Right ventricle myocardium superior (tissue), 1 donor: ENCODE measurements at regions not wholly inside any gene's neighbourhood (a gene's known extent, or its start where the extent isn't known, plus 50 kb on each side); places are given as distances from the start of the nearest gene placed in this dataset.

Experiments
- ATAC-seq: fragments of 200-7000 bp; cut with Tn5 transposase; one replicate; pipeline ENCODE4 v1.9.1; 2020; ENCODE audit warnings: mild to moderate bottlenecking; ENCODE audit not compliant: poor library complexity
- DNase-seq: peaks from one replicate; pipeline ENCODE4 v3.0.0-alpha.2; 2020
- intact Hi-C: fragments of 100-400 bp; cut with DNase I; formaldehyde crosslinking; loops from one replicate; pipeline ENCODE4 v1.11.2; 2022
- donor health status: DM: no; HTN: yes; CAD: no; lungs with severe emphysema.

DNA sequence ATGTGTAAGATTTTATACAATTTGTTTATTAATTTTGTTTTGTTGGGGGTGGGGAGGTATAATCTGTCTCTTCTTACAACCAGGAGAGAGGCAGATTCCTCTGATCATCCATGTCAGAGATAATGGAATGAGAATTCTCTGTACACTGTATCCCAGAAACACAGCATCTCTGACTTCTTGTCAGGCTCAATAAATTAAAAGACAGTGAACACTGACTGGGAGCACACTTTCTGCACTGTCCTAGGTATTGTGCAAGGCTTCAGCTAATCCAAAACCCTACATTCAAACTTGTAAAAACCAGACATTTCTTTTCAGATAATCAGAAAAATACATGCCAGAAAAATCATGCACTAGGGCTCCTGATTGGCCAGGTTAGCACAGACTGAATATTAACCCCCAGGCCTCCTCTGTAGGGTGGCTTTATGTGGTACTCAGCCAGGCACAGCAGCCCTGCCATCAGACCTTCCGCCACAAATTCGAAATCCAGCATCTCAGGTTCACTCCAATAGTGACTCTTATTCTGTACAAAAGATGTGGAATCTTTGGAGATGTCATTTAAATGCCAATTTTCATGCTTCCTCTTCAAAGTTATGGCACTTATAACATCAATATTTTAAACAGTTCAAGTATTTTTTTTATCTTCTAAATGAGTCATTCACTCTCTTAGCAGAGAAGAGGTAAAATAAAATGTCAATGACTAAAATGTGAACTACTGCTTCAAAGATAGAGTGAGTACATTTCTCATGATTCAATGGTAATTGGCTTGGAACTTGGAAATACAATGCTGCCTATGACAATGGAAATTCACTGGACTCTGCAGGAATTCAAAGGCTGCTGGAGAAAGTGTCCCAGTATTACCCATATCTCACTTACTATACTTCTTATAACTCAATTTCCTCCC lies 211.5 kb downstream of the KLF12 start:
- intact Hi-C loops = no loop called here
- DNase-seq (no peak), ATAC-seq (no peak)

DNA sequence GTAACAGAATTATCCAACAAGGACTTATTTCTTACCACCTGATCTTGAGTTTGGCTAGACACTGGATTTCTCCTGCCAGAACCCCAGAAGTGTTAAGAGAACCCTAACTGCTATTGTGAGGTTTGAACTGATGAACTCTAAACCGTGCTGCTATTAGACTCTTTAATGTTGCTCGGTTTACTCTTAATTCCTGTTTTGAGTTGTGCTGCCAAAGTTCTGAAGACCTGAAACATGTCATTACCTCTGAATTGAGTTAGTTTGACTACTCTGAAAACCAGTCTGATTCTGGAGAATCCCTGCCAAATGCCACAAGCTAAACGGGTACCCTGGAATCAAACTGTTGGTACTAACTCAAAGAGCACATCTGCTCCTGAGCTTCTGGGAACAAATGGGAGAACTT lies 215.5 kb downstream of the KLF12 start:
- no peak for ATAC-seq
- intact Hi-C loops = no loop called here
- DNase-seq = no peak

DNA sequence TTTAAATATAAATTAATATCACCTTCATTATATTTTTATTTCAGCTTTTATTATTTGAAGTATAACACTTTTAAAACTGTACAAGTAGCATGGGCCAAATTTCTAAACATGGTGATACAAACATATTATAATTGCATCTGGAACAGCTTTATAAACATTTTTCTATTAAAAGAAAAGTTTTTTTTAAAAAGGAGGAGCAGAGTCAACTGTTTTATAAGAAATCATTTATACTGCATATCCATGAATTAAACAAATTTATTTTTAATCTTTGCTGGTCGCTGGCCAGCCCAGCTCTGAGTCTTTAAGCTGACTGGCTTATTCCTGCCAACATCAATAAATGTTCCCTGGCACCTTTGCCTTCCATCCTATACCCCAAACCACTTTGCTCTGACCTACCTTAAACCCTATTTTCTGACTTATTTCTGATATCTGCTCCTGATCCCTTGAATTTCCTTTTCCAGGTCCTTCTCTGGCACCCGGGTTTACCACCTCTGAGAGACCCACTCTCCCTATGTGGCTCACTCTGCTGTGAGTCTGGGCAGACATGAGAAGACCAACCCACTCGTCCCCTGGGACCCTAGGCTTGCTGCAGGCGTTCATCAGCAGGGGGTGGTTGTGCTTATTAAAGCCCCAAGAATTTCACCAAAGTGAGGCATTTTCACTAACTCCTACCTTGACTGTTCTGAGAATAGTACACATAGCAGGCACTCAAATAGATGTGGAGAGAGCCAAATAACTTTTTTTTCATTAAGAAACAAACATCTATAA lies 220.3 kb downstream of the KLF12 start:
- DNase-seq (no peak), ATAC-seq (no peak)
- intact Hi-C loops = no loop called here

DNA sequence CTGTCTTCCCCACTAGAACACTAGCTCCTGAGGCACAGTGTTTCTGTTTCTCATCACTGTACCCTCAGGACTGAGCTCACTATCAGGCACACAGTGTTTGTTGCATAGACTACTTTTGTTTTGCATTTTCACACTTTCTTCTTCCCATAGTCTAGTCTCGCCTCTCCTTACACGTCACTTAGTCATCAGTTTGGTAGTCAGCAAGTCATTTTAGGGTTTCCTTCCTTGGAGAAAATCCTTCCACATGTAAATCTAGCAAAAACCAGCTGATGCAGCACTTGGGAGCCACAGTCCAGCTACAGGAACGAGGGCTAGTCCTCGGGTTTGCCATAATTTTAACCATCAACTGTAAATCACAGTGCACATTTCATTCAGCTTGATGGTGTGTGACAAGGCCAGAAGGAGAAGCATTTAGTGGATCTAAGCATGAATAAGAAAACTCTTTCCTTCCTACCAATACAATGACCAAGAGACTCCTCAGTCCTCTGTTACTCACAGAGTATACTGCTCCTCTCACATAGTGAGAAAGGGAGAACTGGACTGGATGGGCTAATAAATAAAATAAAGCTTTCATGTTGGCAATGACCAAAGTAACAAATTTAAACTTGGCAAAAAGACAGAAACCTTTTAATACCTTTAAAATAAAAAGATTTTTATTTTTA lies 221.0 kb downstream of the KLF12 start:
- ATAC-seq (no peak), DNase-seq (no peak)
- intact Hi-C loops = no loop called here

DNA sequence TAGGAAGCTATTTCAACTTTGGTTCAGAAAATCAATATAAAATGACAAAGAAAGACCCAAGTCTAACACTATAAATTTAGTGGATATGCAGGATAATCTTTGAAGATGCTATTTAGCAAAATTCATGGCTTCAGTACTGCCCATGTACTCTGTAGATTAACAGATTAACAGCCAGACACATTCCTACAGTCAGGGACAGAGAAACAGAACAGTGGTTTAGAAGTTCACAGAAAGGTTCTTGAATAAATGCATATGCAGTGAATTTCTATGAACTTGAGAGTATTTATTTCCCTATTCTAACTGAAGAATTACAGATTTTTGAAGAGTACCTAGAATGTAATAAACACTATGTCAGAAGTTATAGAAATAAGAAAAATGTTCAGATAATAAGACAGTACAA lies 222.8 kb downstream of the KLF12 start:
- no peak for ATAC-seq
- no peak for DNase-seq
- intact Hi-C loops = no loop called here

DNA sequence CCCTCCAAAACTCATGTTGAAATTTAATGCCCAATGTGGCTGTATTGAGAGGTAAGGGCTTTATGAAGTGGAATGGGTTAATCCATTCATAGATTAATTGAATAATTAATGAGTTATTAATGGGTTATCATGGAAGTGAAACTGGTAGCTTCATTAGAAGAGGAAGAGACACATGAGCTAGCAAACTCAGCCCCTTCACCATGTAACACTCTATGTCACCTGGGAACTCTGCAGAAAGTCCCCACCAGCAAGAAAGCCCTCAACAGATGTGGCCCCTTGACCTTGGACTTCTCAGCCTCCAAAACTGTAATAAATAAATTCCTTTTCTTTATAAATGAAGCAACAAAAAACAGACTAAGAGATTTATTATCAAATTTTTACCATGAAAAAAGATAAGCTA lies 223.5 kb downstream of the KLF12 start:
- intact Hi-C loops = no loop called here
- DNase-seq (no peak), ATAC-seq (no peak)

DNA sequence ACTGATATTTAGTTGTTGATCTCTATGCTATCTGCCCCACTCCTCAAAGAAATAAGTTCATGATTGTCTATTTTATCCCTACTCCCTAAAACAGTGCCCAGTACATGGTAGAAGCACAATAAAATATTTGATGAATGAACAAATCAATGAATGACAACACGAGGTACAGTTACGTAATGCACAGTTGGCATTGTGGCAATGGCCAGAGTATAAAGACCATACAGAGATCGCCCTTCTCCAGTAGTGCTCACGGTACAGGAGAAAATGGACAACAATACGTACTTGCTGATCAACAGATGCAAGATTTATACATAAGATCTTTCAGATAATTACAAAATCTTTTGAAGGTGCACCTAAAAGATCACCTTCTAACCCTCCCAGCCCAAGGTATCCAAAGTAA lies 225.4 kb downstream of the KLF12 start:
- intact Hi-C loops = no loop called here
- ATAC-seq = no peak
- no peak for DNase-seq

DNA sequence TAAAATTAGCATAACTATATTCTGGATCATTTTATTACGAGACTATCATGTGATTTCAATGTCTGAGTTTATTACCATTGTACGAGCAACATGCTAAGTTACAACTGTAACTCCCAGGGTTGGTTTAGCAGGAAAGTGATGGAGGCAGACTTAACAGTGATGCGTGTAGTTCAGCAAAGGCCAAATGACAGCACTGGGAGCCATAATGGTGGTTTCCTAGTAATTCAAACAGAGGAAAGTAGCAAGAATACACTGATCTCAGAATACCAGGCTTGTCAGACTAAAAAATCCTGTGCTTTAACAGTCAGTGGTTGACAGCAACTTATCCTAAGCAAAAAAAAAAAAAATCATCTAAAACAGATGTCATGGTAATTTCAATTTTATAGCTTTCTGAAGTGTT lies 229.6 kb downstream of the KLF12 start:
- intact Hi-C loops = no loop called here
- DNase-seq (no peak), ATAC-seq (no peak)

DNA sequence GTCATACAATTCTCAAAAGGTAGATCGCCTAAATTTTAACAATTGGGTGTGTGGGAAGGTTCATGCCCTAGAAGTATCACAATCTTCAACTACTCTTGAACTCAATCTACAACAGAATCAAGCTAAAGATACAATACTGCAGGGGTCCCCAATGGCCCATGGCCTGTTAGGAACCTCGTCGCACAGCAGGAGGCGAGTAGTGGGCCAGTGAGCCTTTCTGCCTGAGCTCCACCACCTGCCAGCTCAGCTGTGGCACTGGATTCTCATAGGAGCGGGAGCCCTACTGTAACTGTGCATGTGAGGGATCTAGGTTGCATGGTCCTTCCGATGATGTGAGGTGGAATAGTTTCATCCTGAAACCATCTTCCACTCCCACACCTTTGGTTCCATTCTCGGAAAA lies 230.6 kb downstream of the KLF12 start:
- ATAC-seq = no peak
- intact Hi-C loops = no loop called here

DNA sequence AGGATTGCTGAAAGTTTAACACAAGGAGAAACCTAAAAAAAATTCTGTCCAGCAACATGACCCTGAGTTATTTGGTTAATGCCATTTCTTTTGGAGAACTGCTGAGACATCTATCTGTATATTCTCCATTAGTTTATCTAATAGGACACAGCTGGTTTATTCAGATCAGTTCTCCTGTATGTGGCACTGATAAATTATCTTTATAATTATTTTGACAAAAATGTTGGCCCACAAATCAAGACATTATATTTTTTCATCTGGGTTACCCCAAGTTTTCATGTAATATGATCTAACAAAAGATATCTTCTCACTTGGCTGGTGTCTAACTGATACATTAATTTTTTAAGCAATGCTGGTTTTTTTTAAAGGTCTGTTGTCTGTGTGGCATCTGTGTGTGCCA lies 231.4 kb downstream of the KLF12 start:
- intact Hi-C loops = no loop called here
- ATAC-seq = no peak

More for the DNA sequence above, 230.6 kb downstream of the KLF12 start:
- DNase-seq = no peak

DNA sequence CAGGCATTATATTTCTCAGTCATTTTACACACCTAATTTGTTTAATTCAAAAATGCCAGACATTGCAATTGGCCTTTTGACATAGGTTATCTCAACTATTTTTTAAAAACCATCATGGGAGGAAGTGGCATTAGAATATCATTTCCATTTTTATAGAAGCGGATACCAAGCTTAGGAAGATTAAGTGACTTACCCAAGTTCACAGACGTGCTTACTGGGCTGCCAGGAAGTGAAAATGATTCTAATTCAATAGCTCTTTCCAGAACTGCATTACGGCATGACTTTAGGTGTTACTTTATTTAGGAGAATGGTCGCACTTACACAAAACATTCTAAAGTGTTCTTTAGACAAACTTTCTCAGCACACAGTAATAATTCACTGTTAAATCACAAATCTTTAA lies 231.9 kb downstream of the KLF12 start:
- DNase-seq (no peak), ATAC-seq (no peak)
- intact Hi-C loops = no loop called here

More for the DNA sequence above, 231.4 kb downstream of the KLF12 start:
- DNase-seq = no peak

DNA sequence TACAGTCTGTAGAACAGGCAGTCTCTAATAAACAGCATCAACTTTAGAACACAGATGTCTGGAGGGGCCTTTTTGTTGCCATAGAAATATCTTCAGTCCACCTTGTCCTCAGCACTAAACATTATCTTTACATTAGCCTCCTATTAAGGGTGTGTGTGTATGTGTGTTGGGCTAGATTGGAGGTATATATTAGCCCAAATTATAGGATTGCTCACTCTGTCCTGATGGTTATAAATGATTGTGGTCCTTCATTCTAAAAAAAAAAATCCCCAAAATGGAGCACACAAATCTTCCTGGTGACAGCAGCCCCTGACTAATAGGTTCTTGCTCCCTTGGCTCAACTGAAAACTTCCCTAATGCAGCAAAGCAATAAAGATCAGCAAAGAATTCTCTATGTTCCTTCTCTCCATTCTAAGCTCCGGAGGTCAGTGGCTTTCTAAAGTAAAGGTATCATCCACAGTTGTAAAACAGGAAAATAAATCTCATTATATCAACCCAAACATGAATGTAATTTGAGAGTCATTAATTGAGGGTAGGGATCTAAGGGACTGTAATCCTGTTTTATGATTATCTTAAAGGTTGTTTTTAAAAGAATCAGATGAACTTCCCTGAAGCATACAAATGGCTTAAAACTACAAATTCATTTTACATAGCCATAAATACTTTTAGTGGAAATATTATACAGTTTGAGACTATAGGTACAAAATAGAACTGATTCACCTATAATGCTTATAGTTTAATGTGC lies 232.7 kb downstream of the KLF12 start:
- intact Hi-C loops = no loop called here
- ATAC-seq = no peak
- no peak for DNase-seq

DNA sequence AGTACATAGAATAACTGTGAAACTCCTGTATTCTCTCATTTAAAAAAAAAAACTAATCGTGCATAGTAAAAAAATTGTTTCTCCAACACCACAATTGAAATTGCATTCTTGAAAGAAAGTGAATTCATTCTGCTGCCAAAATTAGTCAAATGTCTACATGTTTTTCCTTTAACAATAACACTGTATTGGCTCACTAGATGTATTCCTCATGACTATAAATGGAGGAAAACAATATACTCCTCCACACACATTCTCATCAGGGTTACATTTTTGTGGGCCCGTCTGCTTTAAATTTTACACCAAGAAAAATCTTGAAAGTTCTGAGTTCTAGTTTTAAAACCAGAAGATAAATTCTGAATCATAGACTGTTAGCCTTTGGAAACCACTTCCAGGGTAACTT lies 233.6 kb downstream of the KLF12 start:
- ATAC-seq (no peak), DNase-seq (no peak)
- intact Hi-C loops = no loop called here

DNA sequence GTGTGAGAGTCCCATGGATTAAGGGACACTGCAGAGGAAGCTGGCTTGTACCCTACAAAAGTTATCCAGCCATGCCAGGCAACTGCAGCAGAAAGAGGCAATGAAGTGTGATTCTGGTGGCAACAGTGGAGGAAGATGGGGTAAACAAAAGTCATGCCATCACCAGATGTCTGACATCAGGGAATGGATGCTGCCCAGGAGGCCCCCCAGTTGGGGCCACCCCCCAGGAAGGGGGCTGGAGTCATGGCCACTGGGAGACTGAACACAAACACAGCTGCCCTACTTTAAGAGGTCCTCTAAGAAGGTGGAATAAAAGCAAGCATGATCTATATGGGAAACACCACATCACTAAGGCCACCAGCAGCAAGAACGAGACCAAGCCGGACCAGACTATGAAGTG lies 235.3 kb downstream of the KLF12 start:
- ATAC-seq (no peak), DNase-seq (no peak)
- intact Hi-C loops = no loop called here

DNA sequence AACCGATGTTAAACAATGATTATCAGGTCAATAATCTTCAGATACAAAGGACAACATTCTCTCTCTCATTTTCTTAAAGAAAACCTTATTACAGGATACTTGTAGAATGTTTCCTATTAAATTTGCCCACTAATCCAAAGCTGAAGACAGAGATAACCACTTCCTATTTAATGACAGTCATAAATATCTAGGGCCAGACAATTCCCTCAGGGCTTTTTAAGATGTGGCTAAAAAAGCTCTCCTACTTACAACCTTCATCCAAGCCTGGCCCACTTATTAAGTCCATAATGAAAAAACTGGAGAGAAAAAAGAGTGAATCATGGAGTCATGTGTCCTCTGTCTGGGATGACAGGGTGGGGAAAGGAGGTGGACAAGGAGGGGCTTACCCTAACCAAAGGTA lies 235.9 kb downstream of the KLF12 start:
- ATAC-seq = no peak
- no peak for DNase-seq
- intact Hi-C loops = no loop called here

DNA sequence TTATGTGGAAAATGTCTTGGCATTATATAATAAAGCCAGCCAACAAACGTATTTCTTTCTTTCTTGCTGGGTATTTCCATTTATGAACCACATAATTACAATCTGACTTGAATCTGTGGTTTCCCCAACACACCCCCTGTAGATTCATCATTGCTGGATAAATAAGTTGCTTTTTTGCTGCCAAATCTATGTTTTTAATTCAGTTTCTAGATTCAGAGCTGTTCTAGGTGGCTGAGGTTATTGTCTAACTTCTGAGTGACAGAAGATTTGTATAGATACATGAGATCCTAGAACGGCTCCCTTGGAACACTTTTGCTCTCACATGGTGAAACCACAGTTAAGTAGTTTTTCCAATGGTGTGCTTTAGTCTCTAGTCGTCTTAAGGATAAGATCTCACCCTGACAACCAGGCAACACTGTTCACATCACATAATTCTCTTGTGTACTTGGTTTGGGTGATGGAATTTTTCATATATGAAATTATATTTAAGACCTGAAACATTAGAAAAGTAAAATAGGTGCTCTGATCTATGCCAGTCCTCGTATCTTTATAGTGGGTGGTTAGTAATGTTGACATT lies 239.1 kb downstream of the KLF12 start:
- intact Hi-C loops = no loop called here
- no peak for DNase-seq
- ATAC-seq = no peak

DNA sequence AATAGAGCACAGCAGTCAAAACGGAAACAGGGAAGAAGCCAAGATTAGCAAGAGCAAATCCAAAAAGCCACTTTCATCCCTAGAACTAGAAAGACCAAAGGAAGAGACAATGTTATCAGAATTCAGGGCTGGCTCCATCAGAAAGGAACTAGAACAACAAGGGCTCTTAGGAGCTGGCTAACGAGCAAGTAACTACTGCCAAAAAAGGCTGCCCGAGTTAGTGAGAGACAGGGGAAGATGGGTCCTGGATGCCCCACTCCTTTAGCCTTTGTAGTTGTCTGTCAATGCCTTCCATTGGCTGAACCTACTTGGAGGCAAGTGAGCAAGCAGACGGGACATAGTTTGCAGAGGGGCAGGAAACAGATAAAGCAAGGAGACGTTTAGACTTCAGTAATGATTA lies 240.4 kb downstream of the KLF12 start:
- ATAC-seq (peak; percentile 59), DNase-seq (no peak)
- intact Hi-C loops = no loop called here

DNA sequence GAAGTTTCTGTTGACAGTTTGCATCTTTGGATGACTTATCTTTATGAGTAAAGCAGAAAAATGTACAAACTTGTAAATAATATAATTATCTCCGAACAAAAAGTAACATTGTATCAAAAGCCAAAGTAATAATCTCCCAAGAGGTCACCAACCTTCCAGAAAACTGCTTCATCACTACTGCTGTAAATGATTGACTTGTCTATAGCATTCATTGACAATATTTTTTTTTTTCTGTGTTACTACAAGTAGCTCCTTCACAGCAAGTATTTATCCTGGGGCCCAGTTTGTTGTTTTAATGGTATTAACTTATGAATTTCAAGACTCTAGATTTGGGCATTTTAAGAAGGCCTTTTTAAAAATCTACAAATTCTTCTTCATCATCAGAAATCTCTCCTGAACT lies 242.4 kb downstream of the KLF12 start:
- intact Hi-C loops = no loop called here
- no peak for ATAC-seq
- DNase-seq = no peak

DNA sequence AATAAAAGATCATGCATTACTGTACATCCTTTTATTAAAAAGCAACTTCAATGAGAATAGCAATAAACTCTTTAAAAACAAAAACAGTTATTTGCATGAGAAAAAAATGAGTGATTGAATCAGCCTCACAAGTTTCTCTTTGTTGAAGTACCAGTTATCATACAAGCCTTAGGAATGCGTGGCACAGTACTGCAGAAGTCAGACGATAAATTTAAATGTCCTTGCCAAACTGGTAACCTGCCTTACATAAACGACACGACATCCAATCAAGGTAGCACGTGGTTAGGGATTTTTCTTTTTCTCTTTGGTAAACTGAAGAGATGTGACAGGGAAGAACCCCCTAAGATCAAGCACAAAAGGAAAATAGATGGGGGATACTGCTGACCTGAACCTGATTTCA lies 251.0 kb downstream of the KLF12 start:
- peak; percentile 73 for ATAC-seq
- intact Hi-C loops = no loop called here
- no peak for DNase-seq
